GM12878 (cell line): ENCODE measurements at regions not wholly inside any gene's neighbourhood (a gene's known extent, or its start where the extent isn't known, plus 50 kb on each side); places are given as distances from the start of the nearest gene placed in this dataset.

Experiments used
- ATAC-seq: fragments of 200-7000 bp; cut with Tn5 transposase; 3 replicates; pipeline ENCODE4 v1.9.1; 2020; ENCODE audit warnings: mild to moderate bottlenecking, moderate library complexity
- BruUV-seq: library from RNA; stranded (reverse); fragments of 400-500 nt; replicated peaks from 2 replicates; lab custom pipeline; 2021; lab: Mats Ljungman, UMichigan
- CTCF ChIA-PET: fragments of 300-600 bp; sonication (Branson Sonifier 250); formaldehyde crosslinking; extraction: SDS; loops from one replicate; lab custom pipeline; 2021; ENCODE audit warnings: inconsistent platforms; lab: Yijun Ruan, JAX
- POLR2A ChIA-PET: fragments of 350-600 bp; formaldehyde crosslinking; extraction: SDS; loops from one replicate; lab custom pipeline; 2021; ENCODE audit warnings: inconsistent platforms; lab: Charles Lee
- RAD21 ChIA-PET: fragments of 300-600 bp; sonication (Branson Sonifier 250); formaldehyde crosslinking; loops from one replicate; lab custom pipeline; 2023; ENCODE audit warnings: antibody characterized with exemption; ENCODE audit not compliant: unreplicated experiment; lab: Charles Lee
- SMC1A ChIA-PET: fragments of 300-600 bp; sonication (Branson Sonifier 250); formaldehyde crosslinking; loops from one replicate; lab custom pipeline; 2023; ENCODE audit not compliant: unreplicated experiment, uncharacterized antibody; lab: Charles Lee
- DNase-seq: peaks from one replicate; pipeline ENCODE4 v3.0.0-alpha.2; 2011; ENCODE audit warnings: low read depth, low spot score
- FAIRE-seq: peaks from 3 replicates; lab custom pipeline; 2011; peaks lifted over from hg19 to GRCh38; lab: Jason Lieb, UNC
- H2AFZ ChIP-seq: 2 replicates; pipeline ENCODE4 v1.6.0; 2011; ENCODE audit warnings: low read depth, low read length, control low read depth; ENCODE audit not compliant: control insufficient read depth
- H3K27ac ChIP-seq: 2 replicates; pipeline ENCODE4 v1.5.1; 2011; ENCODE audit warnings: control low read depth; ENCODE audit not compliant: control insufficient read depth, insufficient read depth
- H3K27me3 ChIP-seq, 2 experiments: replicated peaks in 1 of 2; 2 replicates each; pipeline versions ENCODE4 v1.6.0 to v1.6.1; 2011; ENCODE audit warnings: low read length in 1 of 2; ENCODE audit not compliant: control insufficient read depth in 2 of 2, insufficient read depth in 2 of 2
- H3K36me3 ChIP-seq, 2 experiments: 2 replicates each; pipeline ENCODE4 v1.5.1; 2011; ENCODE audit warnings: low read length in 1 of 2; ENCODE audit not compliant: control insufficient read depth in 2 of 2, insufficient read depth in 2 of 2
- H3K4me1 ChIP-seq: 2 replicates; pipeline ENCODE4 v1.6.1; 2011; ENCODE audit warnings: mild to moderate bottlenecking, low read length, moderate library complexity, mixed read lengths; ENCODE audit not compliant: control insufficient read depth, insufficient read depth
- H3K4me2 ChIP-seq: 2 replicates; pipeline ENCODE4 v1.6.0; 2011; ENCODE audit warnings: control low read depth; ENCODE audit not compliant: control insufficient read depth, insufficient read depth
- H3K4me3 ChIP-seq: fragments of 200-600 bp; sonication (generic); 2 replicates; pipeline ENCODE4 v1.5.1; 2016
- H3K79me2 ChIP-seq: 2 replicates; pipeline ENCODE4 v1.6.0; 2011; ENCODE audit warnings: low read length; ENCODE audit not compliant: control insufficient read depth, insufficient read depth
- H3K9ac ChIP-seq: 2 replicates; pipeline ENCODE4 v1.8.0; 2011; ENCODE audit warnings: low read length, control low read depth, mixed read lengths; ENCODE audit not compliant: control insufficient read depth, insufficient read depth
- H3K9me3 ChIP-seq: replicated peaks from 3 replicates; pipeline ENCODE4 v1.5.1; 2011; ENCODE audit warnings: mild to moderate bottlenecking, low read length; ENCODE audit not compliant: control insufficient read depth, insufficient read depth
- H4K20me1 ChIP-seq: 2 replicates; pipeline ENCODE4 v1.6.0; 2011; ENCODE audit not compliant: control insufficient read depth, insufficient read depth
- BCL11A ChIP-seq: IDR thresholded peaks from 2 replicates; pipeline ENCODE4 v1.6.1; 2011; ENCODE audit warnings: low read depth, low read length
- CBX5 ChIP-seq: sonication (generic); IDR thresholded peaks from 2 replicates; pipeline ENCODE4 v1.6.1; 2016; ENCODE audit warnings: low read depth, moderate library complexity, mild to moderate bottlenecking, inconsistent platforms
- EGR1 ChIP-seq, 2 experiments: IDR thresholded peaks; 1 replicate in 1 of 2; 2 replicates in 1 of 2; pipeline ENCODE4 v1.6.1; 2011 to 2012; ENCODE audit warnings: low read depth in 2 of 2, low read length in 2 of 2, borderline replicate concordance in 1 of 2, mild to moderate bottlenecking in 1 of 2, moderate library complexity in 1 of 2
- EP300 ChIP-seq, 2 experiments: fragments of 150-350 bp in 1 of 2; IDR thresholded peaks; 2 replicates each; pipeline ENCODE4 v1.6.1; 2011 to 2012; ENCODE audit warnings: low read depth in 2 of 2, low read length in 2 of 2, borderline replicate concordance in 1 of 2, improper control_type of control experiment in 1 of 2, inconsistent platforms in 1 of 2; ENCODE audit not compliant: control insufficient read depth in 1 of 2
- IRF4 ChIP-seq: IDR thresholded peaks from 2 replicates; pipeline ENCODE4 v1.6.1; 2011; ENCODE audit warnings: low read depth, low read length
- JUNB ChIP-seq: IDR thresholded peaks from 2 replicates; pipeline ENCODE4 v1.6.1; 2016; ENCODE audit warnings: antibody characterized with exemption, mild to moderate bottlenecking
- NFYA ChIP-seq: IDR thresholded peaks from 2 replicates; pipeline ENCODE4 v1.6.1; 2011; ENCODE audit warnings: low read depth, mild to moderate bottlenecking, low read length, improper control_type of control experiment, borderline replicate concordance
- NR2C2 ChIP-seq: IDR thresholded peaks from 2 replicates; pipeline ENCODE4 v1.6.1; 2011; ENCODE audit warnings: borderline replicate concordance, low read depth; ENCODE audit not compliant: control insufficient read depth, insufficient read length
- PAX5 ChIP-seq: IDR thresholded peaks from 2 replicates; pipeline ENCODE4 v1.6.1; 2011; ENCODE audit warnings: low read depth, low read length, borderline replicate concordance
- POLR2A ChIP-seq: IDR thresholded peaks from 2 replicates; pipeline ENCODE4 v1.6.1; 2011; ENCODE audit warnings: low read depth, mild to moderate bottlenecking, low read length
- RBBP5 ChIP-seq: fragments of 200-600 bp; sonication (generic); conservative IDR thresholded peaks from 2 replicates; pipeline ENCODE4 v1.6.1; 2016
- REST ChIP-seq: IDR thresholded peaks from 2 replicates; pipeline ENCODE4 v1.6.1; 2012; ENCODE audit warnings: mild to moderate bottlenecking, low read depth, low read length
- SUZ12 ChIP-seq: fragments of 200-600 bp; sonication (generic); IDR thresholded peaks from one replicate; pipeline ENCODE4 v1.6.1; 2018; ENCODE audit warnings: antibody characterized with exemption, mild to moderate bottlenecking; ENCODE audit not compliant: unreplicated experiment
- TCF3 ChIP-seq: IDR thresholded peaks from 2 replicates; pipeline ENCODE4 v1.6.1; 2012; ENCODE audit warnings: low read depth, mild to moderate bottlenecking, low read length, borderline replicate concordance; ENCODE audit not compliant: insufficient read depth
- USF2 ChIP-seq: IDR thresholded peaks from 2 replicates; pipeline ENCODE4 v1.6.1; 2011; ENCODE audit warnings: low read depth, low read length, improper control_type of control experiment, borderline replicate concordance
- ZNF592 ChIP-seq: fragments of 450-650 bp; IDR thresholded peaks from 2 replicates; pipeline ENCODE4 v1.6.1; 2017; ENCODE audit warnings: mild to moderate bottlenecking, moderate library complexity
- WGBS: methylation state at CpG from one replicate; pipeline ENCODE4 v1.1.6; 2016; ENCODE audit warnings: low lambda C conversion rate; ENCODE audit not compliant: insufficient replicate concordance, insufficient coverage; ENCODE audit errors: missing lambda C conversion rate; 5-methylcytosine and 5-hydroxymethylcytosine counted together
- in situ Hi-C: fragments of 300-500 bp; cut with MboI; formaldehyde crosslinking; loops from 9 replicates; pipeline ENCODE4 v1.14.3; 2018; ENCODE audit warnings: mixed read lengths
- intact Hi-C: fragments of 100-400 bp; cut with micrococcal nuclease; formaldehyde crosslinking; loops from one replicate; pipeline ENCODE4 v1.14.2; 2022; ENCODE audit not compliant: unreplicated experiment

- TF ChIP-seq REST = no peak
Measured at GRCh38 chr18:76131738-76132137, 363.3 kb downstream of the ZNF516 start (continued).

- intact Hi-C loops = no loop called here
- Histone ChIP-seq H2AFZ (no peak overlapping the region), H3K27me3 (no peaks in the 10 kb centered on the region), H3K79me2 (no peaks in the 10 kb centered on the region), H3K4me3 (no peak overlapping the region), H3K9ac (no peak overlapping the region), H3K4me1 (no peaks in the 10 kb centered on the region), H3K4me2 (no peak overlapping the region), H3K27ac (no peak overlapping the region), H4K20me1 (no peaks in the 10 kb centered on the region), H3K9me3 (no peaks in the 10 kb centered on the region; the same call in 2 of the 3 replicates), H3K36me3 (no peaks in the 10 kb centered on the region)
- POLR2A ChIA-PET = no interaction called here
- no peak for ATAC-seq
- in situ Hi-C loops = no loop called here
- SMC1A ChIA-PET = no interaction called here
- BruUV-seq = no TSS peak
- CTCF ChIA-PET = no interaction called here
- WGBS = 57% methylated on average over 13 of the region's 13 CpGs
- DNase-seq = no peak
- FAIRE-seq = no peak
- RAD21 ChIA-PET = no interaction called here
- no peak for TF ChIP-seq IRF4
- no peak for TF ChIP-seq EGR1 (IDR thresholded peaks at IDR 0.05; ENCODE audit: borderline replicate concordance in 1 of 2, low read depth in 2 of 2, low read length in 2 of 2)
- no peak for TF ChIP-seq BCL11A
- no peak for TF ChIP-seq USF2
- TF ChIP-seq RBBP5 = no peak
- no peak for TF ChIP-seq EP300 (IDR thresholded peaks at IDR 0.05; ENCODE audit: borderline replicate concordance in 1 of 2, control insufficient read depth in 1 of 2, low read depth in 2 of 2, low read length in 2 of 2)
- TF ChIP-seq JUNB = no peak
- no peak for TF ChIP-seq PAX5
- TF ChIP-seq NFYA = no peak
- TF ChIP-seq NR2C2 = no peak
- TF ChIP-seq POLR2A = no peak
- TF ChIP-seq CBX5 = no peak
- no peak for TF ChIP-seq SUZ12
- TF ChIP-seq ZNF592 = no peak
- no peak for TF ChIP-seq TCF3
Measured at GRCh38 chr18:76130845-76131244, 364.2 kb downstream of the ZNF516 start.
